RWPE2 (cell line): ENCODE measurements at regions not wholly inside any gene's neighbourhood (a gene's known extent, or its start where the extent isn't known, plus 50 kb on each side); places are given as distances from the start of the nearest gene placed in this dataset.

Experiments
- ATAC-seq: fragments of 200-7000 bp; cut with Tn5 transposase; 3 replicates; pipeline ENCODE4 v1.9.1; 2021; ENCODE audit warnings: low read depth
- DNase-seq: peaks from one replicate; pipeline ENCODE4 v3.0.0-alpha.2; 2020; ENCODE audit warnings: low spot score
- H3K27ac ChIP-seq: fragments of 450-650 bp; 2 replicates; pipeline ENCODE4 v1.5.1; 2017; ENCODE audit warnings: mild to moderate bottlenecking; ENCODE audit not compliant: poor library complexity, severe bottlenecking
- H3K27me3 ChIP-seq: fragments of 250-450 bp; sonication (Bioruptor Pico); 2 replicates; pipeline ENCODE4 v1.5.1; 2021; ENCODE audit warnings: mild to moderate bottlenecking, moderate library complexity; ENCODE audit not compliant: insufficient read depth, poor library complexity, severe bottlenecking
- H3K36me3 ChIP-seq: fragments of 250-450 bp; sonication (Bioruptor Pico); 2 replicates; pipeline ENCODE4 v1.5.1; 2020; ENCODE audit warnings: low read depth, mild to moderate bottlenecking, moderate library complexity
- H3K4me1 ChIP-seq: fragments of 250-450 bp; sonication (Bioruptor Pico); 2 replicates; pipeline ENCODE4 v1.5.1; 2021; ENCODE audit warnings: mild to moderate bottlenecking, moderate library complexity; ENCODE audit not compliant: insufficient read depth, poor library complexity, severe bottlenecking
- H3K4me3 ChIP-seq: fragments of 250-450 bp; sonication (Bioruptor Pico); 2 replicates; pipeline ENCODE4 v1.5.1; 2021; ENCODE audit warnings: mild to moderate bottlenecking, moderate library complexity; ENCODE audit not compliant: severe bottlenecking
- H3K9me3 ChIP-seq: fragments of 250-450 bp; sonication (Bioruptor Pico); 2 replicates; pipeline ENCODE4 v1.5.1; 2021; ENCODE audit warnings: mild to moderate bottlenecking, moderate library complexity; ENCODE audit not compliant: severe bottlenecking
- TF ChIP-seq, protein P1 (sequence below): fragments of 450-650 bp; IDR thresholded peaks from one replicate; pipeline ENCODE4 v1.5.1; 2017; ENCODE audit warnings: mild to moderate bottlenecking, moderate library complexity; ENCODE audit not compliant: poor library complexity, severe bottlenecking

GRCh38 chr9:16342246-16343020 is 528.0 kb downstream of the BNC2 start:
- Histone ChIP-seq H3K4me1 (peaks cover 22% of the 10 kb centered on the region), H3K36me3 (no peaks in the 10 kb centered on the region), H3K9me3 (no peaks in the 10 kb centered on the region), H3K27me3 (no peaks in the 10 kb centered on the region), H3K27ac (no peak overlapping the region), H3K4me3 (no peak overlapping the region)
- no peak for DNase-seq
- no peak for ATAC-seq
- TF ChIP-seq, protein P1, sequence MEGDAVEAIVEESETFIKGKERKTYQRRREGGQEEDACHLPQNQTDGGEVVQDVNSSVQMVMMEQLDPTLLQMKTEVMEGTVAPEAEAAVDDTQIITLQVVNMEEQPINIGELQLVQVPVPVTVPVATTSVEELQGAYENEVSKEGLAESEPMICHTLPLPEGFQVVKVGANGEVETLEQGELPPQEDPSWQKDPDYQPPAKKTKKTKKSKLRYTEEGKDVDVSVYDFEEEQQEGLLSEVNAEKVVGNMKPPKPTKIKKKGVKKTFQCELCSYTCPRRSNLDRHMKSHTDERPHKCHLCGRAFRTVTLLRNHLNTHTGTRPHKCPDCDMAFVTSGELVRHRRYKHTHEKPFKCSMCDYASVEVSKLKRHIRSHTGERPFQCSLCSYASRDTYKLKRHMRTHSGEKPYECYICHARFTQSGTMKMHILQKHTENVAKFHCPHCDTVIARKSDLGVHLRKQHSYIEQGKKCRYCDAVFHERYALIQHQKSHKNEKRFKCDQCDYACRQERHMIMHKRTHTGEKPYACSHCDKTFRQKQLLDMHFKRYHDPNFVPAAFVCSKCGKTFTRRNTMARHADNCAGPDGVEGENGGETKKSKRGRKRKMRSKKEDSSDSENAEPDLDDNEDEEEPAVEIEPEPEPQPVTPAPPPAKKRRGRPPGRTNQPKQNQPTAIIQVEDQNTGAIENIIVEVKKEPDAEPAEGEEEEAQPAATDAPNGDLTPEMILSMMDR = no peak

DNA sequence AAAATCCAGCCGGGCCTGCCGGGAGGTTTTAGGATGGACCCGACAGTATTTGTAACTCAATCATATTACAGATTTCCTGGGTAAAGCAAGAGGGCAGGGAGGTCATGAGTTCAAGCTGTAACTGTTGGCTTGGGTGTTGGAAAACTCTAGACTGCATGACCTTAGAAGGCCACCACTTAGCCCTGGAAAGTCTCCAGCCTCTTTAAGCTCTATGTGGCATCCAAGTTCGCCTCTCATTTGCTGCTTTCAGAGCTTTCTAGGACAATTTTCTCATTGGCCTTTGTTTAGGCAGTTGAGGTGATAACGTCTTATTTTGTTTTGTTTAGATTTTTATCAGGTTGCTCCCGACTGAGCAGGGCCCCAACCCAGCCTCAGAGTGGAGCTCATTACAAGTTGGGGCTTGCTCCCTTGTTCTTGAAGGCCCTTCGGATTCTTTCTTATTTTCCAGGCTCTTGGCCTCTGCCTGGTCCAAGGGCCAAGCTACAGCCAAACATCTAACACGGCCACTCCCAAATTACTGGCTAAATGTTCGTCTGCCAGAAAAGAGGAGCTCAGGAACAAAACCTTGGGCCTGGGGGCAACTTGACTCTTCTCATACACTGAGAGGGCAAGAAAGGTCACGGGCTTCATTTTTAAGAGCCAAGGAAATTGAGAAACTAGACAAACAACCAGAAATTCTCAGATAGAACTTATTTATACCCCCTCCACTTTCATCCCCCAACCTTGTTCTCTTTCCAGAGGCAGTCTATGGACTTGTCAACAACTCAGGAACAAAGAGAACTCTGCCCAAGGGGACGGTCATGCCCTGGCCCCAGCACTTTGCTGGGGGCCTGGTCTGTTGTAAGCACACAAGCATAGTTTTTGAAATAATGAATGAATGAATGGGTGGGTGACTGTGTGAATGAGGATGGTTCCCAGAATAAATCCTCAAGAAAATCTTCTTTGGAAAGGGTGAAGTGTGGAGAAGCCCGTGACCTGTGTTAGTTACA is 526.9 kb downstream of the BNC2 start:
- H3K4me3 ChIP-seq = no peak overlapping the region
- no peaks in the 10 kb centered on the region for H3K27me3 ChIP-seq
- TF ChIP-seq, protein P1 = no peak
- no peaks in the 10 kb centered on the region for H3K36me3 ChIP-seq
- DNase-seq (no peak), ATAC-seq (peak; percentile 62)
- H3K27ac ChIP-seq = peak overlapping the region; percentile 53
- H3K9me3 ChIP-seq = no peaks in the 10 kb centered on the region
- H3K4me1 ChIP-seq = peaks cover 16% of the 10 kb centered on the region

DNA sequence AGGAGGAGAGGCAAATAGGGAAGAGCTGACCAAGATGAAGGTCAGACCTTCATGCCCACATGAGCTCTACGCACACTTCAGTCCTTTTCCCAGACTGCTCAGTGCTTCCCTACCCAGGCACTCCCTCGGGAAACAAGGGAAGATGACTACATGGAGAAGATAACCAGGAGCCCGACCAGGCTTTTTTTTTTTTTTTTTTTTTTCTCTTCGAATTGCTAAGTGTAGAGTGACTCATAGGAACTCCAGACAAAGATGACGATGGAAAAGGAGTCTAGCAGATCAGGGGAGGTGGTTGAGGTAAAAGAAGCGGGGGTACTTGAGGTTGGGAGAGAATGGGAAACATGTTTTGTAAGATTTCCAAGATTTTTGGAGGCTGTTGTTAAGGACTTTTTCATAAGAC is 526.1 kb downstream of the BNC2 start:
- H3K4me1 ChIP-seq = peaks cover 16% of the 10 kb centered on the region
- peak overlapping the region; percentile 53 for H3K27ac ChIP-seq
- DNase-seq = no peak
- no peak overlapping the region for H3K4me3 ChIP-seq
- no peaks in the 10 kb centered on the region for H3K27me3 ChIP-seq
- H3K36me3 ChIP-seq = no peaks in the 10 kb centered on the region
- H3K9me3 ChIP-seq = no peaks in the 10 kb centered on the region
- peak; percentile 66 for ATAC-seq
- TF ChIP-seq, protein P1 = no peak

GRCh38 chr9:16345902-16346301 is 524.6 kb downstream of the BNC2 start:
- Histone ChIP-seq H3K9me3 (no peaks in the 10 kb centered on the region), H3K27me3 (no peaks in the 10 kb centered on the region), H3K27ac (no peak overlapping the region), H3K4me1 (peaks cover 16% of the 10 kb centered on the region), H3K36me3 (no peaks in the 10 kb centered on the region), H3K4me3 (no peak overlapping the region)
- no peak for DNase-seq
- TF ChIP-seq, protein P1 = no peak
- ATAC-seq = no peak
